GM23338 (cell line): ENCODE measurements at regions not wholly inside any gene's neighbourhood (a gene's known extent, or its start where the extent isn't known, plus 50 kb on each side); places are given as distances from the start of the nearest gene placed in this dataset.

Source experiments
- CREB1 ChIP-seq: fragments of 250-450 bp; sonication (Bioruptor Pico); IDR thresholded peaks from 2 replicates; pipeline ENCODE4 v1.5.0; 2020; ENCODE audit warnings: low read depth, mild to moderate bottlenecking, moderate library complexity
- CTCF ChIP-seq, 2 experiments: fragments of 200-600 bp in 1 of 2; sonication (generic) in 1 of 2; conservative IDR thresholded peaks; 2 replicates each; pipeline versions ENCODE4 v1.5.1 to v1.6.1; 2016 to 2017; ENCODE audit warnings: antibody characterized with exemption in 2 of 2, low read depth in 2 of 2, mild to moderate bottlenecking in 2 of 2, moderate library complexity in 1 of 2
- ETS1 ChIP-seq: IDR thresholded peaks from 2 replicates; pipeline ENCODE4 v1.6.1; 2016; ENCODE audit warnings: antibody characterized with exemption
- EZH2 ChIP-seq: fragments of 200-600 bp; sonication (generic); IDR thresholded peaks from one replicate; pipeline ENCODE4 v1.8.0; 2017; ENCODE audit warnings: antibody characterized with exemption, mild to moderate bottlenecking, low read depth; ENCODE audit not compliant: unreplicated experiment
- EZH2phosphoT487 ChIP-seq: fragments of 200-600 bp; sonication (generic); IDR thresholded peaks from one replicate; pipeline ENCODE4 v1.8.1; 2018; ENCODE audit warnings: antibody characterized with exemption; ENCODE audit not compliant: unreplicated experiment
- JUNB ChIP-seq: IDR thresholded peaks from one replicate; pipeline ENCODE4 v1.6.1; 2016; ENCODE audit warnings: antibody characterized with exemption; ENCODE audit not compliant: unreplicated experiment
- POLR2AphosphoS5 ChIP-seq: IDR thresholded peaks from 2 replicates; pipeline ENCODE4 v1.6.1; 2016; ENCODE audit warnings: antibody characterized with exemption, low read depth
- ZNF462 ChIP-seq: fragments of 250-450 bp; sonication (Bioruptor Pico); IDR thresholded peaks from 2 replicates; pipeline ENCODE4 v1.5.0; 2020; ENCODE audit warnings: mild to moderate bottlenecking, moderate library complexity

GRCh38 chr5:39680213-39680612, 255.4 kb upstream of the DAB2 start:
- TF ChIP-seq EZH2, result no peak
- no peak for TF ChIP-seq CTCF (conservative IDR thresholded peaks at IDR 0.05; ENCODE audit: low read depth in 2 of 2)
- no peak for TF ChIP-seq CREB1 (CRISPR knock-in tag)
- no peak for TF ChIP-seq POLR2AphosphoS5
- TF ChIP-seq EZH2phosphoT487, result no peak
- TF ChIP-seq ZNF462 (CRISPR knock-in tag), result no peak
- TF ChIP-seq JUNB, result no peak
- no peak for TF ChIP-seq ETS1
